GM03348 (cell line): ENCODE measurements at regions not wholly inside any gene's neighbourhood (a gene's known extent, or its start where the extent isn't known, plus 50 kb on each side); places are given as distances from the start of the nearest gene placed in this dataset.

Experiments
- DNase-seq: peaks from one replicate; pipeline ENCODE4 v3.0.0; 2012; ENCODE audit warnings: low spot score

DNA sequence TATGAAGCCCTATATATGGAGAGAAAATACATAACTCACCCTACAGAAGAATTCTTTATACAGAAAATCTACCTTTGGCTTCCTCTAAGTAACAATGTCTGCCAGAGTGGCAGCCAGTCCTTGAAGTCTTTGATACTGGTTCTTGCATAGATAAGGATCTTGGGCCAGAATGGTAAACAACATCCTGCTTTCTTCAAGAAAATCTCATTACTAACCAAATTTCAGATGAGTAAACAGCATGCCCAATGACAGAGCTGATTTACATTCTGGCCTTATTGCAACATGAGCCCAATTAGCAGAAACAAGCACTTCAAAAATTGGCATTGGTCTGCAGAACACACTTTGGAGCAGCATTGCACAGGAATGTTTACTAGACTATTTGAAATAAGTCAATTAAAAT lies 336.5 kb upstream of the ST6GAL2 start:
- DNase-seq = no peak

DNA sequence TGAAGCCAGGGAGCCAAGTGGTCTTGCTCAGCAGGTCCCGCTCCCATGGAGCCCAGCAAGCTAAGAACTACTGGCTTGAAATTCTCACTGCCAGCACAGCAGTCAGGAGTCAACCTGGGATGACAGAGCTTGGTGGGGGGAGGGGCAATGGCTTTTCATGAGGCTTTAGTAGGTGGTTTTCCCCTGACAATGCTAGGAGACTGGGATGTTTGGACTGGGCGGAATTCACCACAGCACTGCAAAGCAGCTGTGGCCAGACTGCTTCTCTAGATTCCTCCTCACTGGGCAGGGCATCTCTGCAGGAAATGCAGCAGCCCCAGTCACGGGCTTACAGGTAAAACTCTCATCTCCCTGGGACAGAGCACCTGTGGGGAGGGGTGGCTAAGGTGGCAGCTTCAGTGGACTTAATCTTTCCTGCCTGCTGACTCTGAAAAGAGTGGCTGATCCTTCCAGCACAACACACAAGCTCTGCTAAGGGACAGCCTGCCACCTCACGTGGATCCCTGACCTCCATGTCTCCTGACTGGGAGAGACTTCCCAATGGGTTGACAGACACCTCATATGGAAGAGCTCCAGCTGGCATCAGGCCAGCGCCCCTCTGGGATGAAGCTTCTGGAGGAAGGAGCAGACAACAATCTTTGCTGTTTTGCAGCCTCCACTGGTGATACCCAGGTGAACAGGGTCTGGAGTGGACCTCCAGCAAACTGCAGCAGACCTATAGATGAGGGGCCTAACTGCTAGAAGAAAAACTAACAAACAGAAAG lies 349.7 kb upstream of the ST6GAL2 start:
- DNase-seq = no peak

DNA sequence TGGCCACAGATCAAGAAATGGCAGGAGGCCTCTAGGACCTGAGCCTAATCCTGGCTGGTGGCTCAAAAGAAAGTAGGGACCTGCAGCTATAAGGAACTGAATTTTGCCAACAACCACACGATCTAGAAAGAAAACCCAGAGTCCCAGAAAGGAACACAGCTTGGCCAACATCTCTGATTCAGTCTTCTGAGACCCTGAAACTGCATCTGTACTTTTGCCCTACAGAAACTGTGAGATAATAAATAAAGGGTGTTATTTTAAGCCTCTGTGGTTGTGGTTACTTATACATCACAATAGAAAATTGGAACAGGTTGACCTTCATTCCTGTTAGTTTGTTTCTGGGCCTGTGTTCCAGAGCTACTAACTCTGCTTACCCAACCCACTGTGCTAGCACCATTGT lies 356.8 kb upstream of the ST6GAL2 start:
- no peak for DNase-seq

DNA sequence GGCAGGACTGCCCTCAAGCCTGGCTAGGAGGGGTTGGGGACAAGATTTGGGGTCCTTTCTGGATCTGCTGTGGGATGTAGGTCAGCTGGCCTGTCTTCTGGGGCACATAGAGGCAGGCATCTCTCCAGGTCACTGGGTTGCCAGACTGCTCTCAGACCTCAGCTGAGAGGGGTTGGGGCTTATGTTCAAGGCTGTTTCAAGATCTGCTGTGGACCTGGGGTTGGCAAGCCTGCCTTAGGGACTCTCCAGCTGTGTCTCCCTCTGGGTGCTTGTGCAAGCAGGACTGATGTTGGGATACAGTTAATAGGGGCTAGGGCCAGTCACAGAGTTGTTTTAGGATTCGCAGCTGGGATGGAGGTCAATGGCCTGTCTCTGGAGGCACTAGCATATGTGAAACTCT lies 363.0 kb upstream of the ST6GAL2 start:
- DNase-seq = no peak

DNA sequence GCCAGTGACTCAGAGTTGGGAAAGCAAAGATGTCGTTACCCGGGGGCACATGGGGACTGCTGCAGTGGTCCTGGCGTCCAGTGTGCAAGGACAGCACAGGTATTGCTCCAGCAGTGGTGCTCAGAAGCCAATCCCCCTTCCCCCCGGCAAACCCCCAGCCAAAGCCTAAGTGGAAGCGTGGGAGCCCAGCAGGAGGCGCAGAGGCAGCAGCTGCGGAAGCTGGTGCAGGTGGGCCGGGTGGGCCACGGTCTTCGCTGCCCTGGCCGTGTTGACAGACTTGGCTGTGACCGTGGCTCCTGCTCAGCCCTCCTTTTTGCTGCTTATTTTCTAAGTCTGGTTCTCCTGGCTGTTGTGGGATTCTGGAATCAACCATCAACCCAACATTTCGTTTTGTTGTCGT lies 369.8 kb upstream of the ST6GAL2 start:
- DNase-seq = no peak

DNA sequence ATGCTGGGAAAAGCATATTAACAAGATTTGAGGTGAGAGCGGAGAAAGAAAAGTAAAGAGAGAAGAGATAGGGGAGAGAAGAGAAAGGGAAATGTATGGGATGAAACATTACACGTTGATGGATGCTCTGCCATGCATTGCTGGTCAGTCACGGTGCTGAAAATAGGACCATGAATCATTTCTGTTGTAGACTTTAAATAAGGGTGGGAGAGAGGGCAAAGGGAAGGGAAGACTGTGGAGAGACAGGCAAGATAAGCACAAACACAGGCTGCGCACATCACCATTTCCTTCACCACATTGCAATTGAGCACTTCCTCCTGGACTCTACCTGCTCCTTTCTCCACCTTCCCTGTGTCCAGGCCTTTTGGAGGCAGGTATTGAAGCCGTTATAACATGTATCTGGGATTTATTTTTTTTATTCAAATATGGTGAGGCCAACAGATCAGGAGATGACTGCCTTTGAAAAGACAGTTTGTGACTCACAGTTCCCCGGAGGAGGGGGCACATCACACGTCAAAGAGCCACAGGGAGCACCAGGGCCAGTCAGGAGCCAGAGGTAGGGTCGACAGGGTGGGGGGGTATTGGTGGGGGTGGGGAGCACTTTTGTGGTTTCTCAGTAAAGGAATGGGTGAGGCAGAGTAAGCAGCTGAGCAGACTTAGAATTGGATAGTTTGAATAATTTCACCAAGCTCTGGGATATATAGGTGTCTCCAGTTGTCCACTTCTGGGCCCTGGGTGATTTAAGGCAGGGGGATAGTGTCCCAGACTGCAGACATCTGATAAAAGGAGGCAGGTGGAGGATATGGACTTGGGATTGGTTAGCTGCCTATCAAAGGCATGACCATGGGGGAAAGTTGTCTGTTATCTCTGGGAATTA lies 372.8 kb upstream of the ST6GAL2 start:
- DNase-seq = no peak

DNA sequence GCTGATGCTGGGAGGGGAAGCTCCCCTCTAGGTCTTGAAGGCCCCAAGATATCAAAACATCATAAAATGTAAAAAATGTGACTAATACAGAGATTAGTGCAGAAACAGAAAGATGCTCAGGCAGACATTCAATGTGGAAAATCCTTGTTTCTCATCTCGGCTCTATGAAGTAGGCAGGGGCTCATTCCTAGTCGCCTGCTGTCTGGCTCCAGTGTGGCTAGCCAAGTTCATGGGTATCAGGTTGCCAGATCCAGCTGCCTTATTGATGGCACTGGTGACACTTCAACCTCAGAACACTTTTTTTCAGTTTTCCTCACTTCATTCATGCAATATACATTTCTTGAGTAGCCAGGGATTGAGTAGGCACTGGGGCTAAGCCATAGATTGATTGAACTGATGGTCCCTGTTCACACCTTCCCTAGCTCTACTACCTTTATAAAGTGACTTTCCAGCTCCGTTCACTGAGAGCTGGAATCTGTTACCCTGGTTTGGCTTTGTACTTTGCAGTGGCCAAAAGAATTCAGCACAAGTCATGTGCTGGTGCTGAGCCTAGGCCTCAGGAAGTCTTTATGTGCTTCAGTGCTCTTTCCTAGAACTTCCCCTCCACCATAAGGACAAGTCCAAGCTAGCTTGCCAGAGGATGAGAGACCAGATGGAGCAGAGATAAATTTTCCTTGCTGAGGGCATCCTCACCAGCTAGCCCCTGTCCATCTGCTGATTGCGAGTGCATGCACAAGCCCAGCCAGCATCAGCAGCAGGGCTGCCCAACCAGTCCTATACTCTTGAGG lies 373.6 kb upstream of the ST6GAL2 start:
- DNase-seq = no peak

DNA sequence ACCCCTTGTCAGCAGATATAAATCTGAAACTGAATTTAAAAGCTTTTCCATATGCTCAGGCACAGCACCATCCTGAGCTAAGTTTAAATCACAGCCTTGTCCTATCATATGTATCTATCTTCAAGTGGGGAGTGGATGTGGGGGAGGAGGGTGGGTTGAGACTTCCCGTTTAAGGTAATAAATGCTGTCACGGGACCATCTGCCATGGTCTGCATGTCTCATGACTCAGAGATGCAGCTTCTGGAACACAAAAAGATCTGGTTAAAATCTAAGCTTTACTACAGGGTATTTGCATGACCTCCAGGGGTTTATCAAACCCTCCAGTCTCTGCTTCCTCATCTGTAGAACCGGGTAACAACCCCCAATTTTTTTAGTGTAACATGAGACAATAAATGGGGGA lies 377.7 kb upstream of the ST6GAL2 start:
- no peak for DNase-seq

DNA sequence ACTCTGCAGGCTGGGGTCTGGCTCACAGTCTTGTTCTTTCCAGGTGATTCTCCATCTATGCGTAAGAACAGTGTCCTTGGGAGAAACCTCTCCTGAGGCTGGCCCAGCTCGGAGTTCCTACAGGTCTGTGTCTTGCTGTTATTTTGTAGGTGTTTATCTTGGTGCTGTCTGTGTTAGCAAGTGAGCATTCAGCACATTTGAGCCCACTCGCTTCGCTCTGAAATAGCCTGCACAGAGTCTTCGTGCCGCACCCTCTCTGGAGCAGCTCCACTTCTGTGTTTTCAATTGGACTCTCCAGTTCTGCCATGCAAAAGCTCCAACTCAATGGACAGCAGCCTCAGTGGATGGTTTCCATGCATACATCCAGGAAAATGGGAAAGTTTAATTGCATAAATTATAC lies 378.2 kb upstream of the ST6GAL2 start:
- DNase-seq = no peak

DNA sequence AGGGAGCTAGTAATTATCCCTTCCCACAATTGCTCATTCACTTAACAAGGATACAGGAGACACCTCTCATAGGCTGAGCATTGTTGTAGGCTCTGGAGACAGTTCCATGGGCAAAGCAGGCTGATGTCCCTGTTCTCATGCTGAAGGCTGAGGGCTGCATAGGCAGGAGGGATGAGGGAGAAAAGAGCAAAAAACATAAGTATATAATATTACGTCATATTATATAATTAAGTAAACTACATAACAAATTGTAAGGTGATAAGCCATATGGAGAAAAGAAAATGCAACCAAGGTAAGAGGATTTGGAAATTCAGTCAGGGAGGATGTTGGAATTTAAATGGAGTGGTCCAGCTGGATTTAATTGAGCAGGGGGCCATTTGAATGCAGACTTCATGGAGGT lies 380.6 kb upstream of the ST6GAL2 start:
- no peak for DNase-seq

DNA sequence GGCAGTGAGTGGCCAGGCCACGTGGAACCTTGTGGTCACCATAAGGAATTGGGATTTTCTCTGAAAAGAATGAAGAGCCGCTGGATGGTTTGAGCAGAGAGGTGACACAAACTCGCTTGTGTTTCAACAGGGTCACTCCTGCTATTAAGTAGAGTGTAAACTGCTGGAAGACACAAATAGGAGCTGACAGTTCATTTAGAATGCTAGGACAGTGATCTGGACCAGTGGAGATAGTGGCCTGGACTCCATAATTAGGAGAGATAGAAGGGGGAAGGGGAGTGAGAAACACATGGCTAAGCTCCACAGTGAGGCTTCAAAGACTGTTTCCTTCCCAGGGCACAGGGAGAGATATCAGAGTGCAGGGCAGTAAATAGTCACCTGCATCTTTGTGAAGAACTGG lies 381.1 kb upstream of the ST6GAL2 start:
- no peak for DNase-seq

DNA sequence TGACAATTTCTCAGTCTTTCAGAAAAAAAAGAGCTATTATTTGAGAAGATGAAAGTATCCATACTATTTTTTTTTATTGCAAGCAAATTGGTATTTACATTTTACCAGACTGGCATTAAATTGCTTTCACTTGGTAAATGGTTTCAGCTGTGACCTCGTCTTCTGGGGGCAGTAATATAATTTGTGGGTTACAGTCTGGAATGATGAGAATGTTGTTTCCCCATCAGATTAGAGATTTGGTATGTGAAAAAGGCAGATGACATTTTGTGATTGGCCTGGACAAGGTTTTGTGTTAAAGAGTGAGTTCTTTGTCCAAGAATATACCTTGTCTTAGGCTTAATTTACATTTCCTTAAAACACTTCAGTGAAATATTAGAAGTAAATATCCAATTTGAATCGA lies 390.1 kb upstream of the ST6GAL2 start:
- DNase-seq = no peak

DNA sequence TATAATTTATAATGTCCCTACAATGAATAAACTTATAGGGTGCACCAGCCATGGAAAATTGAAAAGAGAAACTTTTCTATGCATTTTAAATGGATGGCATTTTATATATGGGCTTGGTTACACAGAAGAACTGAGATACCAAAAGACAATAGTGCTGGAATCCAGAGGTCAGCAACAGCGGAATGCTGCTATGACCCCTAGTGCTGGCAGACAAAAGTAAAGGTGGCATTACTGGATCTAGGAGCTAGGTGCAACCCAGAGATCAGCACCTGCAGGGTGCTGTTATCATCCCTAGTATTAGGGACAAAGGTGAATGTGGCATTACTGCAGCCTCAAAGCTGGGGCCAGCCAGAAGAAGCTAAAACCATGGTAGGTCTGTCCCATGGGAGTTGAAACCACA lies 392.7 kb upstream of the ST6GAL2 start:
- DNase-seq = no peak

DNA sequence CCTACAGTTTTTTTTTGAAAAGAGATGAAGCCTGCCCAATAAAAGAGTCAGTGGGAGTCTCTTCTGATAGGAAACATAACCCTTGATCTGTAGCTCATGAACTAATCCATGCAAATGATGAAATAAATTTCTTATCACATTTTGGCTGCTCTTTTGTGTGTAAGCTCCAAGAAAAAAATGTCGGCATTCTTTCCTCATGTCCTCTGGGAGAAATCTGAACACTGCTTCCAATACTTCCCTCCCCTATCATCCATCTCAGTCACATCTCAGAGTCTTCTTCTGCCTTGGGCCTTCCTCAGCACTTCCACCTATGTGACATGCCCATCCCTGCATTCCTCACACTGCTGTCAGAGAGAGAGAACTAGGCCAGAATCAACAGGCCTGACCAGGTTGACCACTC lies 395.7 kb upstream of the ST6GAL2 start:
- DNase-seq = no peak

DNA sequence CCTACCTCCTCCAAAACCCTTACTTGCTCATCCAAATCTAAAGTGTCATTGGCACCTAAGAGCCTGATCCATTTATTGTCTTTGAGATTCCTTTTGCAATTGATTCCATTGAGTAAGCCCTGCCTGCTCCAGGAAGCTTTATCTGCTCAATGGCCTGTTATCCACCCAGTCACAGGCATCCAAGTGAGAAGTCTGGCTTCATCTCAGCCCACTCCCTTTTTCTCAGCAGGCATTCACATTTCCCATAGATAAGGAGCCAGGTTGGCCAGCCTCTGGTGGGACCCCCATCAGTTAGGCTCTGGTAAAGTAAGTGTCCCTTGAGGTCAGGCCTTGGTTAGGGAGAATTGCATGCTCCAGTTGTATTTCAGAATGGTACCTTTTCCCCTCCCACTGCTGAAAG lies 396.2 kb upstream of the ST6GAL2 start:
- no peak for DNase-seq

DNA sequence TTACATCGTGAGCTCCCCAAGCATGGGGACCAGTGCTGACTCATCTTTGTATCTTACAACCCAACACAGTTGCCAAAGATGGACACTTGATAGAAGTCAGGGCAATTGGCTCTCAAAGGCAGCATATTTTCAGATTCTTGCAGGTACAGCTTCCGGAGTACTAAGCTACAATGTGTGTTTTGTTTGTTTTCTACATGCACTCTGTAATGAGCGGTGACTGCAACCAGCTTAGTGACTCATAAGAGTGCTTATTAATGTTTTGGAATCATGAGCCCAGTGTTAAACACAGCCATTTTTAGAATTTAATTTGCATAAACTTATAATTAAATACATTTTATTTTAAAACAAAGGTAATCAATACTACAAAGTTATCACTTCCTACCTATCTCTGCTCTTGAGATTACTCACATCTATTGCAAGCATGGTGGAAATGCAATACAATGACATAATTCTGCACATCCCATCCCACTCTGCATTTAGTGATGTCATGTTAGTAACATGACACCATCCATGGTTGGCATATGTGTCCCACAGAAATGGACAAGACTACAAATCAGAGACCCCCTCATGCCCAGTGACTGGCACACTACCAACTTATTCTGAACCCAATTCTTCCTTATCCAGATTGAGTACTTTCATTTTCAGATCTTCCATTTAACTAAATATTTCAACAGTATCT lies 399.8 kb upstream of the ST6GAL2 start:
- no peak for DNase-seq

DNA sequence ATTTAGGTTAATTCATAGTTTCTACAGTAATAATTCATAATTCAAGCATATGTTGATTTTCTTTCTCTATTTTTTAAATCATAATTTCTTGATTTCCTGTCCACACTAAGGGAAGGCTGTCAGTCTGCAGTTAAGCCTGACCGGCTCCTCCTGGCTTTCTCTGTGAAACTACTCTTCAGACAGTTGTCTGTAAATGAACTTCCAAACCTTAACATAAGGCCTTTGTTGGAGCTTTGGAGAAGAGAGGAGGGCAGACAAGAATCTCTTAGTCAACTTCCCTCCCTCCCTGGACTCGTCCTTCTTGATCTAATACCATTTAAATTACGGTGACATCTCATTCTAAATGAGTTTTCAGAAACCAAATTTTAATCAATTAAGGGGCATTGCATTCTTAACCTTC lies 404.1 kb upstream of the ST6GAL2 start:
- DNase-seq = no peak

DNA sequence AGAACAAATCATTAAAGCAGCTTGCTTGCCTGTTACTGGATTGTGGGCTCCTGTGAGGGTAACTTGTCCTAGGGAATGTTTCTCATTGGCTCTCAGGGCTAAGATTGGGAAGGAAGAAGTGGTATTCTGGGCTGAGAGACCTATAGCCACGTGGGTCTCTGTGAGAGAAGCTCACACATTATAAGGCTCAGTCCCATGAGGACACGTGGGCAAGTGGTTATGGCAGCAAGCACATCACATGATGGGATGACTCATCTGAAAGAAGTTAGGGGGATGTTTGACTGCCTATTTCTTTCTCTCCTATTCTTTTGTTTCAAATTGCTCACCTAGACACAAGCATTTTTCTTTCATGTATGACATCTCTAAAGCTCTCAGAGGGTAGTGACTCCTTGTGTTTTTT lies 418.0 kb upstream of the ST6GAL2 start:
- no peak for DNase-seq

DNA sequence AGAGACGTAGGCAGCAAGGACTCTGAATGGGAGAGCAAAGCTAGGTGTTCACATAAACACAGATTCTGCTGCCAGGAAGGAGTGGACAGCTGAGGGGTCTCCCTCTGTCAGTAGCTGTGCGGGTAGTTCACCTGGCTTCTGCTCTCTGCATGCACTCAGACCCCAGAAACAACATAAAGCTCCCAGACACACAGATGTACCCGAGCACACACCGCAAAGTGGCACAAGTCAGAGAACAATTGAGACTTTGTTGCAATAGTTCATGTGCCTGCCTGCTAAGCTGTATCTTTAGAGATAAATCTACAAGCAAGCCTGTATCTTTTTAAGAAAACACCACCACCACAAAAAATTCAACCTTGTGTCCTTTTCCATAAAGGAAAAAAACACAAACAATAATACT lies 420.0 kb upstream of the ST6GAL2 start:
- DNase-seq = no peak

DNA sequence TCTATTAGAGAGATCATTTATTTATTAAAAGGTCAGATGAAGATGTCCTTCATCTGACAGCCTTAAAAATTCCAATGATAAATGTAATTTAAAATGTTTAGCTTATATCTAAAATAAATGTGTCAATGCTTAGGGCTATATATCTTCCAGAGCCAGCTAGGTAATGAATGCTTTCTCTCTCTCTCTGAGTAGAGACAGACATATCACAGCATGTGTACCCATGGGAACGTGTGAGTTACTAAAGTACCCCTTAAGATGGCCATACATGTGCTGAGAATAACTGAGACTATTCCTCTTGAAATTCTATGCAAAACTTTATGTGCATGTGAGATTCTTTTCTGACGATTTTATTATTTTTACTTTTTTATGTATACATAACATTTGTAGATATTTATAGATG lies 420.9 kb upstream of the ST6GAL2 start:
- no peak for DNase-seq

DNA sequence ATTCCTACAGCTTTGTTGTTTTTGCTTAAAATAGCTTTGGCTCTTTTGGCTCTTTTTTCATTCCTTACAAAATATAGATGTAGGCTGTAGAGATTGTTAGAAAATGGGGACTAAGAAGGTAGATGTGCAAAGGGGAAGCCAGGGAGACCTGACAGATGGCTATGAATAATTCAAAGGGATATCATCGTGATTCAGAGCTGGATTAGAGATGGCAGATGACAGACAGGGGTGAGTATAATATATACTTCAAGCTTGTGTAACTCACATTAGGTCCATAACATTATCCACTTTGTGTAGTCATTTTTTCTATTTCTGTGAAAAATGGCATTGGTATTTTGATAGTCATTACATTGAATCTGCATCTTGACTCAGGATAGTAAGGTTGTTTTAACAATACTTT lies 422.9 kb upstream of the ST6GAL2 start:
- DNase-seq = no peak

DNA sequence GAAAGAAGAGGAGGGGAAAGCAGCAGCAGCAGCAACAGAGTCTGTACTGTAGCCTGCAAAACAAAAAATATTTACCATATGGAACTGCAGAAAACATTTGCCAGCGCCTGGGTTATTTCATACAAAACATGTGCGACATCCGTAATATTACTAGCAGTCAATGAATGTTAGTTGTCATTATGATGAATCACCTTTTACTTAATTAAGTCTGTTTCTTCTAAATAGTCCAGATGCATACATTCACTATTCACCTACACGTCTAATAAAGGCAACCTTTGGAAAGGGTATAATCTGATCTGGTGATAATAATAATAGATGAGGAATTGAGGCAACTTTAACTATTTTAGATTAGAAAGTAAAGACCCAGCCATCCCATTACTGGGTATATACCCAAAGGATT lies 426.3 kb upstream of the ST6GAL2 start:
- no peak for DNase-seq
